OCI-LY7 (cell line): ENCODE measurements at regions not wholly inside any gene's neighbourhood (a gene's known extent, or its start where the extent isn't known, plus 50 kb on each side); places are given as distances from the start of the nearest gene placed in this dataset.

Source experiments
- BruUV-seq: library from RNA; stranded (reverse); fragments of 400-500 nt; replicated peaks from 2 replicates; lab custom pipeline; 2021; lab: Mats Ljungman, UMichigan
- CTCF ChIA-PET: fragments of 300-600 bp; sonication (Branson Sonifier 250); formaldehyde crosslinking; loops from one replicate; lab custom pipeline; 2022; ENCODE audit warnings: antibody characterized with exemption; ENCODE audit not compliant: unreplicated experiment; lab: Charles Lee
- POLR2A ChIA-PET: fragments of 300-600 bp; sonication (Branson Sonifier 250); formaldehyde crosslinking; loops from one replicate; lab custom pipeline; 2022; ENCODE audit warnings: antibody characterized with exemption; lab: Charles Lee
- DNase-seq: peaks from one replicate; pipeline ENCODE4 v3.0.0-alpha.2; 2015; ENCODE audit warnings: low spot score
- H2AFZ ChIP-seq: fragments of 200-600 bp; sonication (generic), shearing (Covaris generic); 2 replicates; pipeline ENCODE4 v1.6.1; 2014; ENCODE audit warnings: mild to moderate bottlenecking, antibody characterized with exemption, low read length, moderate library complexity
- H3K27ac ChIP-seq: fragments of 200-600 bp; sonication (generic); 2 replicates; pipeline ENCODE4 v1.5.1; 2014; ENCODE audit warnings: mixed run types, low read depth, mild to moderate bottlenecking, moderate library complexity, low read length, inconsistent platforms; ENCODE audit not compliant: poor library complexity, severe bottlenecking
- H3K36me3 ChIP-seq: fragments of 200-600 bp; sonication (generic); 2 replicates; pipeline ENCODE4 v1.6.1; 2014; ENCODE audit warnings: mild to moderate bottlenecking, antibody characterized with exemption, low read length, moderate library complexity, mixed read lengths; ENCODE audit not compliant: insufficient read depth
- H3K4me1 ChIP-seq: fragments of 200-600 bp; sonication (generic); 2 replicates; pipeline ENCODE4 v1.5.1; 2014; ENCODE audit warnings: mild to moderate bottlenecking, low read length; ENCODE audit not compliant: insufficient read depth, poor library complexity, severe bottlenecking
- H3K4me2 ChIP-seq: fragments of 200-600 bp; sonication (generic); 2 replicates; pipeline ENCODE4 v1.6.1; 2014; ENCODE audit warnings: mild to moderate bottlenecking, low read length
- H3K4me3 ChIP-seq: fragments of 200-600 bp; sonication (generic); 2 replicates; pipeline ENCODE4 v1.5.1; 2014; ENCODE audit warnings: mild to moderate bottlenecking, low read depth, low read length; ENCODE audit not compliant: poor library complexity, severe bottlenecking
- H3K79me2 ChIP-seq: fragments of 200-600 bp; sonication (generic); 2 replicates; pipeline ENCODE4 v1.6.1; 2016; ENCODE audit warnings: low read depth, mild to moderate bottlenecking, low read length, moderate library complexity, mixed read lengths; ENCODE audit not compliant: insufficient read depth
- H3K9me2 ChIP-seq: fragments of 200-600 bp; sonication (generic); 2 replicates; pipeline ENCODE4 v1.6.1; 2016; ENCODE audit warnings: mild to moderate bottlenecking, low read length, mixed read lengths; ENCODE audit not compliant: insufficient read depth
- H3K9me3 ChIP-seq: fragments of 200-600 bp; sonication (generic); 2 replicates; pipeline ENCODE4 v1.6.1; 2014; ENCODE audit warnings: mild to moderate bottlenecking, mixed run types, low read length, mixed read lengths
- H4K20me1 ChIP-seq: fragments of 200-600 bp; sonication (generic); 2 replicates; pipeline ENCODE4 v1.6.1; 2014; ENCODE audit warnings: mild to moderate bottlenecking, antibody characterized with exemption, low read length, moderate library complexity, mixed read lengths; ENCODE audit not compliant: insufficient read depth
- CTCF ChIP-seq: fragments of 200-600 bp; sonication (generic); conservative IDR thresholded peaks from 2 replicates; pipeline ENCODE4 v1.5.1; 2014; ENCODE audit warnings: mild to moderate bottlenecking, antibody characterized with exemption, low read length, moderate library complexity, mixed read lengths
- EZH2phosphoT487 ChIP-seq: fragments of 200-600 bp; sonication (generic); IDR thresholded peaks from 2 replicates; pipeline ENCODE4 v1.6.1; 2018; ENCODE audit warnings: low read depth, borderline replicate concordance, mild to moderate bottlenecking, mixed run types, antibody characterized with exemption, low read length, moderate library complexity, mixed read lengths
- intact Hi-C: fragments of 100-400 bp; cut with micrococcal nuclease; formaldehyde crosslinking; loops from one replicate; pipeline ENCODE4 v1.10.0; 2022; ENCODE audit not compliant: unreplicated experiment

GRCh38 chr3:190229632-190230424 lies 92.4 kb downstream of the CLDN1 start:
- Histone ChIP-seq H3K4me3 (no peak overlapping the region), H3K9me3 (no peaks in the 10 kb centered on the region), H3K4me1 (no peaks in the 10 kb centered on the region), H4K20me1 (no peaks in the 10 kb centered on the region), H3K9me2 (no peaks in the 10 kb centered on the region; the same call in 1 of the 2 replicates), H3K79me2 (no peaks in the 10 kb centered on the region), H2AFZ (no peak overlapping the region), H3K27ac (no peak overlapping the region), H3K36me3 (no peaks in the 10 kb centered on the region), H3K4me2 (no peak overlapping the region)
- TF ChIP-seq CTCF (no peak), EZH2phosphoT487 (no peak)
- POLR2A ChIA-PET: no interaction called here
- no peak for DNase-seq
- intact Hi-C loops: no loop called here
- BruUV-seq: no TSS peak
- CTCF ChIA-PET: no interaction called here

GRCh38 chr3:190227064-190227463 lies 95.2 kb downstream of the CLDN1 start:
- CTCF ChIA-PET: no interaction called here
- Histone ChIP-seq H3K36me3 (no peaks in the 10 kb centered on the region), H3K79me2 (no peaks in the 10 kb centered on the region), H3K4me2 (no peak overlapping the region), H3K9me3 (no peaks in the 10 kb centered on the region), H3K4me1 (no peaks in the 10 kb centered on the region), H2AFZ (no peak overlapping the region), H4K20me1 (no peaks in the 10 kb centered on the region), H3K27ac (no peak overlapping the region), H3K9me2 (no peaks in the 10 kb centered on the region; the same call in 1 of the 2 replicates), H3K4me3 (no peak overlapping the region)
- POLR2A ChIA-PET: no interaction called here
- no peak for DNase-seq
- intact Hi-C loops: no loop called here
- TF ChIP-seq EZH2phosphoT487: no peak
- no peak for TF ChIP-seq CTCF
- no TSS peak for BruUV-seq
